GM10847 (cell line): ENCODE measurements at regions not wholly inside any gene's neighbourhood (a gene's known extent, or its start where the extent isn't known, plus 50 kb on each side); places are given as distances from the start of the nearest gene placed in this dataset.

ENCODE experiments used
- POLR2A ChIP-seq: IDR thresholded peaks from 2 replicates; pipeline ENCODE4 v1.6.1; 2011; ENCODE audit not compliant: insufficient read length; ENCODE audit errors: extremely low read depth

DNA sequence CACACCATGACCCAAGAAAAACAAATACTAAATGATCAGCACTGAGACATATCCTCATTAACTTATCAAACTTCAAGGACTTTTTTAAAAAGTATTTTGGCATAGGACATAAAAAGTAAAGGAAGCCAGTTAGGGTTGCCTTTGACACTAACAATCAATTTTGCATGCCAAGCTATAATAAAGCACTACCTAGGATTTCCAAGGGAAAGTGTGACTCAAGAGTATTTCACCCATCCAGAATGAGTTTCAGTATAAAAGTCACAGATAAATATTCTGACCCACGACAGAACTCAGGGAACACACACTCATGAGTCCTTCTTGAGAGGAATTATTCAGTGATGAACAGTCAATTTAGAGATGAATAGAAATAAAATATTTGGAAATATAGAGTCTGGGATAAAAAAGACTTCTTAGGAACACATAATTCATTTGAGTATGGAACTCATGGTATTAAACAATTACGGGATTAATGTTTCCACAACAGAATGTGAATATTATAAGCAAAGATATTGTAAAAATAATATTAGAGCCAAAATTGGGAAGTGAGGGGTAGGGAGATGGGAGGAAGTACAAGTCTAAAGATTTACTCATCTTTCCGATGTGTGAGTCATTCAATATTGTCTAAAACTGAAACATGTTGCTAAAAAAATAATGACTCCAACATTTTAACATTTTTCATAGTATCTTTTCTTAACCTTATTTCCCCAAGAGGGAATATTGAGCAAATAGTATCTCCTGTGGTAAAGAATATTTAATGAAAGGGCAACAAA, 143.5 kb upstream of the LNX1 start:
- no peak for TF ChIP-seq POLR2A

DNA sequence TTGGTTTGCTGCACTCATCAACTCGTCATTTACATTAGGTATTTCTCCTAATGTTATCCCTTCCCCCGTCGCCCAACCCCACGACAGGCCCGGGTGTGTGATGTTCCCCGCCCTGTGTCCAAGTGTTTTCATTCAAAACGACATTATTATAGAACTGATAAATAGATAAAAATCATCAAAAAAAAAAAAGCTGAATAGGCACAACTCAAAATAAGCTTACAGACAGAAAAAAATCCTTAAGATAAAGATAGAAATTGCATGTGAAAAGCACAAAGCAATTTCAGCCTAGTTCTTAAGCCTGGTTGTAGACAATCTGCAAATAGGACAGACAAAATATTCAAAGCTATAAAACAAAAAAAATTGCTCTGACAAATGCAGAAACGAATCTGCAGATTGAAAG, 142.9 kb upstream of the LNX1 start:
- TF ChIP-seq POLR2A = no peak

DNA sequence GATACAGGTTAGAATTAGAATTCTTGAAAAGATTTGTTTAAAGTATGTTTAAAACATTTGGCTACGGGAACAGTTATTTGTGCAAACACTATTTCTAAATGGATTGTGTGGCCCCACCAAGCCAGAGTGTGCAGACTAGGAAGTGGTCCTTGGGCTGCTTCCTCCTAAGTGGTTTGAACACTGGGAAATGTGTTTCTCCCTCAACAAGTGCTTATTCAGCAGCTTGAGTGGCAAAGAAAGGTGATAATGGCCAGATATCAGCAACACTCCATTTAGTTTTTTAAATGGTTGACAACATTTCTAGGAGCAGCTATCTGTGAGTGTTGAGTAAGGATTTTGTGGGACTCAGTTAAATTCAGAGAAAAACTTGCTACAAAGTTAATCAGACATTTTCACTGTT, 141.4 kb upstream of the LNX1 start:
- no peak for TF ChIP-seq POLR2A

DNA sequence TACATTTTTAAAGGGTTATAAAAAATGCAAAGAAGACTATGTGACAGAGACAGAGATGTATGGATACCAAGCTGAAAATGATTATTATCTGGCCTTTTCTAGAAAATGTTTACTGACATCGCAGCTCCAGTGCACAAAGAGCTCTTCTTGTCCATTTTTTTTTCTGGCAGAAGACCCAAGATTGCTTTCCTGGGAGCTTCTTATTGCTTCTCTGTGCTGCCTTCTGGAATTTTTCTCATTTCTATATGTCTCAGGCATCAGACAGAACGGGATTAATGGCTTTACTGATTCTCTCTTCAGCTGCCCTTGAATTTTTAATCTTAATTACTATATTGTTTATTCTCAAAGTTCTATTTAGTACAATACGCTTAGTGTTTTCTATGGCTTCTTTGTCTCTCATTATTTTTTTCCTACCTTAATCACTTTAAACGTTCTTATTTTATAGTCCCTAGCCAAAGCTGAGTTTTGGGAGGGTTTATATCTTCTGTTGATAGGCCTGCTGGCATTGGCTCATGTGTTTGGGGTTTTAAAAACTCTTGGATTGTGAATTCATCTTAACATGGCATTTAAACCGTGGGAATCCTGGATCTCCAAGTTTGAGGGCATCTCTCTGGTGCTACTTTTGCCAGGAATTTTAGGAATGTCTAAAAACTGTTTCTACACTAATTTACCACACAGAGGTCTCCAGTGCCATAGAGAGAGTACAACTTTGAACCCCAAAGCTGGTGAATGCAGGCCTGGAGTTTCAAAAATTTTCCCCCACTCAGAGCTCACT, 138.9 kb upstream of the LNX1 start:
- TF ChIP-seq POLR2A = no peak

DNA sequence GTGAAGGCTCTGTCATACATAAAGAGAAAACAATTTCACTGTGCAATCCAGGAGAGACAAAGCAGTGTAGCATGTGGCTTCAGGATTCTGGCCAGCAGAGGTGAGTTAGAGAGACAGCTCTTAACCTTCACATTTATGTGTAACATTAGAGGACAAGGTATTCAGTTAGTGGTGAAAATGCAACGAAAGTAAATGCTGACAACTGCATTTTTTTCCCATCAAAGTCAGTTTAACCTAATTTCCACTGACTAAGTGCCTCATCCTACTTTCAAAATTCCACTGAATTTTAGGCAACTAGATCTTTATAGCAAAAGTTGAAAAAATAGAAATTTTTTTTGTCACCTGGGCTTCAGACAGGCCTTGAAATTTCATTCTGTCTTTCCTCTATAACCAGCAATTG, 130.8 kb upstream of the LNX1 start:
- TF ChIP-seq POLR2A = no peak

DNA sequence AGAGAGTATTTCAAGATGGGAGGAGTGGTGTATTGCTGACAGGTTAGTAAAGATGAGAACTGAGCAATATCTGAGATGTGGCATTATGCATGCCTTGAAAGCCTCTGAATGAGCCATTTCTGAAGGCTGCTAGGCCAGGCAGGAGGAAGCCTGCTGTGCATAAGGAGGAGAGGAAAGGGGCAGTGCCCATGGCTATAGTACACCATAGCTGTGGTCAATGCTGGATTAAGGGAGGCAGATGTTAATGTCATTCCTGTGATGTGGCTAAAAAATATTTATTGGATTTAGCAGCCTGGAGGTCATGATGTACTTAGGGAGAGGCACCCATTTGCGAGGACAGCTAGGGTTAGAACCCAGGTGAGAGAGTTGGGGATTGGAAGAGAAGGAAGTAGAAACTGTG, 130.0 kb upstream of the LNX1 start:
- no peak for TF ChIP-seq POLR2A

DNA sequence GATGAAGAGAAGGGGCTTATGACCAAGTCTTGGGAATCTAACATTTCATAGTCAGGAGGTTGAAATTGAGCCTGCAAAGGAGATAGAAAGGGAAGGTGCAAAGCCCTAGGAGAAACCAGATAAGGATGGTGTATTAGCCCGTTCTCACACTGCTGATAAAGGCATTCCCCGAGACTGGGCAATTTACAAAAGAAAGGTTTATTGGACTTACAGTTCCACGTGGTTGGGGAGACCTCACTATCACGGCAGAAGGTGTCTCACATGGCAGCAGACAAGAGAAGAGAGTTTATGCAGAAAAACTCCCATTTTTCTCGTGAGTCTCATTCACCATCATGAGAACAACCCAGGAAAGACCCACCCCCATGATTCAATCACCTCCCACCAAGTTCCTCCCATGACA, 129.5 kb upstream of the LNX1 start:
- TF ChIP-seq POLR2A = no peak

DNA sequence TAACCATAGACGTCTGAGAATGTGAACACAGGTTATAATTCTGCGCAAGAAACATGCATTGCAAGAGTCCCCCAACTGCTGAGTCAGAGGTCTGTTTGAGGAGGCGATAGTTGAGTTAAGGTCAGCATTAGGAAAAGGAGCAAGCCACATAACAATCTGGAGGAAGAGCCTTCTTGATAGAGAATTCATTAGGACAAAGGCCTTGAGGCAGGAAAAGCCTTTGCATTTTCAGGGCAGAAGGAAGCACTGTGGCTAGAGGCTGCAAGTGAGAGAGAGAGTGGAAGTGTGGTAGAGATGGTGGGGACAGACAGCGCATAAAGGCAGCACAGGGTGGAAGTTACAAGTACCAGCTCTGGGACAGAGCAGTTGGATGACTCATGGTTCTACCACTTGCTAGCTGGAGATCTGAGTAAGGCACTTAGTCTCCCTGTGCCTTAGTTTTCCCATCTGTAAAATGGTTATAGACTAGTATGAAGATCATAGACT, 125.8 kb upstream of the LNX1 start:
- TF ChIP-seq POLR2A = no peak

DNA sequence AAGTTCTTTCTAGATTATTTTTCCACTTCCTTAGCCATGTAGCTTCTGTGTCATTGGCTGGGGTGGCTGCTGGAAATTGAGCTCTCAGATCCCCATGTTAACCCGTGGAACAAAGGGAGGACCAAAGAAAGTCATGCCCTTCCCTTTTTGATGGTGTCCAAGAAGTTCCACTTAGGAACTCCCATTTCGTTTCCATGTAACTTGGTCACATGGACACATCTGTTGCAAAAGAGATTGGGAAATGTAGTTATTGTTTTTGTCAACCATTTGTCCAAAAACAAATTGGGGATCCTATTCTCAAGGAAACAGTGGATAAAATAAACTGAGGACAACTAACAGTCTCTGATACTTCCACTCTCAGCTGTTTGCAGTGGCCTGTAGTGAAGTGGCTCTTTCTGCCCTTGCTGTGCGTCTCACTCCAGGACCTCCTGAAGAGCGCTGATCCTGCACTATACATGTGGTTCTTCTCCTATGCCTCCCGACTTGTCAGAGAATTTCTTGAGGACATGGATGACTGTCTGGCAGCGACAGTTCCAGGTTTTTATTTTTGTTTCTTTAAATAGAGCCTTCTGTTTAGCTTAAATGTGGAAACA, 125.3 kb upstream of the LNX1 start:
- TF ChIP-seq POLR2A = no peak

DNA sequence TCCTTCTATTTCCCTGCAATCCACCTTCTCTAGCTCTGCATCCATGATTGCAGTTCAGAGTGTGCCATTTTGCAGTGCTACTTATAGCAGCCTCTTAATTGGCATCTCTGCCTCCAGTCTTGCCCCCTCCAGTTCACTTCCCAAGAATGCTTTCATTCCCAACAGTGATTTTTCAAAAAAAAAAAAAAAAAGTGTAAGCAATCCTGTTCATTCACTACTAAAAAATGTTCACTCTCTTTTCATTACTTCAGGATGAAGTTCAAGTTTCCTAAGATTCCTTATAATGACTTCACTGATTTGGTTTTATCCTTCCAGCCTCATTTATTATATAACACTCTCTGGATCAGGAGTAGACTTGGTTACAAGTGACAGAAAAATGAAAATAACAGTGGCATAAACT, 124.7 kb upstream of the LNX1 start:
- TF ChIP-seq POLR2A = no peak

DNA sequence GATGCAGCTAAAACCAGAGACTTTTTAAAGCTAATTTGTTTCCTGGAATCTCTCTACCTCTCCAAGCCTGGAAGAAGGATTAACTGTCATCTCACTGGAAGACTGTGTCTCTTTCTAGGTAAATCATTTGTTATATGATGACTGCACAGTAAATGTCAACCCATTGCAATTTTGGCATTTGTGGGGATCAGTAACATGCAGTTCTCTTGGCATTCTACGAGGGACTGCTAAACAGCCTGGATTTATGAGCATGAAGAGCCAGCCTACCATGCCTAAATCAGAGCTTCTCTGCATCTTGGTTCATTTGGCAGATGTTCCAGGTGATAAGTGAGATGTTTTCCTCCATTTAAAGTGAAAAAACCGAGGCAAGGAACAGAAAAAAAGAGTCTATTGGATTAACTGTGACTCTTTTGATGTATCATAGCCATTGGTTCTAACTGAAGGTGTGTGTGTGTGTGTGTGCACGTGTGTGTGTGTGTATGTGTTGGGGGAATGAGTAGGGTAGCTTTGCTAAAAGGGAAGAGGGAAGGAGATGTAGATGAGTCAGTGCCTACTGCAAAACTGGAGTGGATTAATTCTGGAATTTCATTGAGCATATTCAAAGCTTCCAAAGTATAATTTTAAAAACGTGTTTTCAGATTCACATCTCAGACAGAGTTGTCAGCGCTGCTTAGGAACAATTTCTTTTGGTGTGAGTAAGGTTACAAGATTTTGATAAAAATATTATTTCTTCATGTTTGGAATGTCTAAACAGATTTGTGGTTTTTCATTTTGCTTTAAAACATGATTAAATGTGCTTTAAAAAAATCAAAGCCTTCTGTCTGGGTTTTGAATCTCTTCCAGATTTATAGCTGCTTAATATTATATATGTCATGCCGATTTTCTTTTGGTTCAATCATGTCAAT, 123.2 kb upstream of the LNX1 start:
- TF ChIP-seq POLR2A = no peak

DNA sequence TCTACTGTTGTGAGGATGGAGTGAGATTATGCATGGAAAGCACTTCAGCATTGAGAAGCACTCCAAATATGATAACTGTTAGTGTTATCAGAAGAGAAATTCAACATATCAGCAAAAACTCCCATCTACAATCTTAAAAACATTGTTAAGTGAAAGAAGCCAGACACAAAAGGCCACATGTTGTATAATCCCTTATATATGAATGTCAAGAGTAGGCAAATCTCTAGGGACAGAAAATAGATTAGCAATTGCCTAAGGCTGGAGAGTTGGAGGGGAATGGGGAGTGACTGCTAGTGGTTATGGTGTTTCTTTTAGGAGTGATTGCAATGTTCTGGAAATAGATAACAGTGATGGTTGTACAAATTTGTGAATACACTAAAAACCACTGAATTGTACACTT, 122.5 kb upstream of the LNX1 start:
- no peak for TF ChIP-seq POLR2A

DNA sequence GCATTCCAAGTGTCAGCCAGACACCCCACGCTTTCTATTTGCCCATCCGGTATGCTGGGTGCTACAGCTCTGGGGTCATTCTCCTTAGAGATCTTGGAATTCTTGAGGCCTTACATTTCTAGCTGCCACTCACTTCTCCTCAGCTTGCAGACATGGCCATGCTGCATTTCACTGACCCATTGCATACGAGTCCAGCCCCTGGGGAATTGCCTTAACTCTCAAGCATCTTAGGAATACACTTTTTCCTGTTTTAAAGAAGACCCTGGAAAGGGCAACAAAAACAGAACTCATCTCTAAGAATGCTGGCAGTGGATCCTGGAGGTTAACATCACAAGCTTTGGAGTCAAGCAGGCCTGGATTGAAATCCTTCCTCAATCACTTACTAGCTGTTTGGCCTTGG, 122.0 kb upstream of the LNX1 start:
- TF ChIP-seq POLR2A = no peak

DNA sequence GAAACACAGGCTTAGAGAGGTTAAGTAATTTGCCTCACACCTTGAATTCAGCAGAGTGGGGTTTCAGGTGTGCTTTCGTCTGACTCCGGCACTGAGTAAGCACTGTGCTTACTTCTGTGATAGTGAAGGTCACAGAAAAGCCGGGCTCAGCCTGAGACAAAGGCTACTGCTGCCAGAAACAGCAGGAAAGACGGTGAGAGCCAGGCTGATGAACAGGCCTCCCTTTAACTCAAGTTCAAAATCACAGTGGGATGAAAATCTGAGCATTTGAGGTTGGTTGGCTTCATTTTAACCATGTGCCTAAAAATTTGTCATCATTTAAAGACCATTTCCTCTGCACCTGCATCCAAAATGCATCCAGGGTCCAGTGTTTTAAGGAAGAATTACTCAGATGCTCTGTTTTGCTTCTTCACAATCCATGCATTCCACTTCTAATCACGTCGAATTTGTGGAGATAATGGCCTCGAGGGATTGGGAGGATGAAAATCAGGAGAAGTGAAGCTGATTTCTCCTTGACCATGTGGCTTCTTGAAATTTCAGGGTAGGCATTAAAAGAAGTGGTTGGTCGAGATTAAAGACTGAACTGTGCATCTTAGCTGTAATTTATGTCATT, 121.2 kb upstream of the LNX1 start:
- TF ChIP-seq POLR2A = no peak

DNA sequence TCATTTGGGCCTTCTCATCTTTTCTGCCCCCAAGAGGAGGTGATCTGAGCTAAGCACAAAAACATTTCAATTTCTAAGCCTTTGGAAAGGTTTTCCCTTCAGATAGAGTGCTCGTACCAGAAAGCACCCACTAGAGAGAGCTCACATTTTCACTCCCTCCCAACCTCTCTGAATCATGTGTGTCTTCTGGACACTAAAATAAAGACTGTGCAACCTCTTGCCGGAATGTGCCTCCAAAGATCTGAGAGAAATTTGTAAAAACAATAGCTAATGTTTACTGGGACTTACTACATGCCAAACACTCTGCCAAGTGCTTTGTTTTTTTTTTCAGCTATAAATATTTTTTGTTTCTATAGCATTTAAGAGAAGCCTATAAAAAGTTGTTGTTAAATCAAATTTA, 120.6 kb upstream of the LNX1 start:
- no peak for TF ChIP-seq POLR2A

DNA sequence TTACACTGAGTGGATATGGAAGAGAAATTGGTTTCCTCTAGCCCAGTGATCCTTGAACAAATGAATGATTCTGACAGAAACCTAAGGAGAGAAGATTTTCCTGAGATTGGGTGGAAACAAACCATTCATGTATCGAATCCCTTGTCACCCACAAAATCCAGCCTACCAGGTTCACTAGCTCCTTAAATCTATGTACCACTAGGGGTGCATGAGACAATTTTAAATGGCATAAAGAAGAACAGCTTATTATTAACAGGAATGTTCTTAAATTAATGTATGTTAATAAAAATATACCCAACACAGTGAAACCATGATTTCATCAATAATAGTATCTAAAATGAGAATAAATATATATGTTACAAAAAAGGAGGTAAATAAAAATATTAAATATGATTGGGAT, 118.4 kb upstream of the LNX1 start:
- TF ChIP-seq POLR2A = no peak
